COR-L47 (cell line): ENCODE measurements at regions not wholly inside any gene's neighbourhood (a gene's known extent, or its start where the extent isn't known, plus 50 kb on each side); places are given as distances from the start of the nearest gene placed in this dataset.

Experiments used
- DNase-seq: peaks from one replicate; lab custom pipeline; 2025; lab: John Stamatoyannopoulos, UW

DNA sequence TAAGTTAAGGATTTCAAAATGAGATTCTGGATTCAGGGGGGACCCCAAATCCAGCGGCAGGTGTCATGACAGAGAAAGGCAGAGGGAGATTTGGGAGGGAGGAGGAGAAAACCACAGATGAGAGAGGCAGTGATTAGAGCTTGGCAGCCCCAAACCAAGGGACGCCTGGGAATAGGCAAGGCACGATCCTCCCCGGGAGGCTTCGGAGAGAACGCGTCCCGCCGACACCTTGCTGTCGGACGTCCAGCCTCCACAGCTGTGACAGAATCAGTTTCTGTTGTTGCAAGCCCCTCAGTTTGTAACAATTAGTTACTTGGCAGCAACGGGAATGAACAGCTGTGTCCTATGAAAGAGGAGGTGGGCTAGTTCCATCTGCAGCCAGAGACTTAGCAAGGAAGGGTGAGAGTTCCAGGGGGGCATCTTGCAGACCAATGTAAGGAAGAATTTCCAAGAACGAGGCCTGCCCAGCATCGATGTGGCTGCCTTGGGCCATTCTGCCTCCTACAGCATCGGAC lies 110.7 kb upstream of the SDK2 start:
- no peak for DNase-seq

DNA sequence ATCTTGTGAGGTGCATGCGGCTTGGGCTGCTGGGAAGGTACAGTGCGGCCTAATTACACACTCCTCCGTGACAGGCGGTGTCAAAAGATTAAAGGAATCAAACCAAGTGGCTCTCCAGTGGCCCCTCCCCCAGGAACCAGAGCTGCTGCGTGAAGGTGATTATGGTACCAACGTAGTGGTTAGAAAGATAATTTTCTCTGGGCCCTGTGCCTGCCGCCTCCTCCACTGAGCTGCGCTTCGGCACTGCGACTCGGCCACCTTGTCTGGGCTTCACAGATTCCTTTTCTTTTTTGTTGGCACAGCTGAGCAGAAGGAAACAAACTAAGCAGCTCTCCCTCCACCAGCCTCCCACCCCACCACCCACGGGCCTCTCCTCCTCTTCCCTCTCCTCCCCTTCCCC lies 113.2 kb upstream of the SDK2 start:
- DNase-seq, result peak; percentile 94

DNA sequence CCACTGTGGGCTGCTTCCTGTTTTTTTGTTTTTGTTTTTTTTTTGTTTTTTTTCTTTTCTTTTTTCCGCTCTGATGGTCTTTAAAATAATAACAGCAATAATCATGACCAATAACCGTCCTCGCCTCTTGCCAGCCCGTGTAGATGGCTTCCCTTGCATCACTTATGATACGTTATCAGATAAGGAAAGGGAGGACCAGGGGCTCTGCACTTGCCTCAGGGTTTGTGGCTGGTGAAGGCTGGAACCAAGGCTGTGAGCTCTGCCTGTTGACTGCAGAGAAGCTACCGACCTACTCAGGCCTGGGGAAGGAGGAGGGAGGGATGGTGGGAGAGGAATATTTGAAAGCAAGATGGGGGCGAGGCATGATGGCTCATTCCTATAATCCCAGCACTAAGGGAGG lies 114.0 kb upstream of the SDK2 start:
- no peak for DNase-seq

DNA sequence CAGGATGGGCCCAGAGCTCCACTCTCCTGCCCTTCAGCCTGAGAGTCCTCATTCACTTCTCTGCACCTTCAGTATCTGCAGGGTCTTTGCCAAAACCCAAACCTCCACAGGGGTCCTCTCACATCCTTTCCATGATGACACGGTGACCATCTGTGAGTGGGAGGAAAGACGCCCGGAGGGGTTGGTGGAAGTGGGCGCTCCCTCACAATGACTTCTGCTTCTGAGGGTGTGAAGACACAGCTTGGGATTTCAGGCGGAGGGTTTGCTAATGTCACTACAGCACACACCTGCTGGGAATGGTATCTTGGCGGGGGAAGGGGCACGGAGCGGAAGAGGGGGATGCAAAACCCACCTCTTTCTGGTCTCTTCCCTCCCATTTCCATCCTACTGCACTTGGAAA lies 115.1 kb upstream of the SDK2 start:
- DNase-seq, result no peak

DNA sequence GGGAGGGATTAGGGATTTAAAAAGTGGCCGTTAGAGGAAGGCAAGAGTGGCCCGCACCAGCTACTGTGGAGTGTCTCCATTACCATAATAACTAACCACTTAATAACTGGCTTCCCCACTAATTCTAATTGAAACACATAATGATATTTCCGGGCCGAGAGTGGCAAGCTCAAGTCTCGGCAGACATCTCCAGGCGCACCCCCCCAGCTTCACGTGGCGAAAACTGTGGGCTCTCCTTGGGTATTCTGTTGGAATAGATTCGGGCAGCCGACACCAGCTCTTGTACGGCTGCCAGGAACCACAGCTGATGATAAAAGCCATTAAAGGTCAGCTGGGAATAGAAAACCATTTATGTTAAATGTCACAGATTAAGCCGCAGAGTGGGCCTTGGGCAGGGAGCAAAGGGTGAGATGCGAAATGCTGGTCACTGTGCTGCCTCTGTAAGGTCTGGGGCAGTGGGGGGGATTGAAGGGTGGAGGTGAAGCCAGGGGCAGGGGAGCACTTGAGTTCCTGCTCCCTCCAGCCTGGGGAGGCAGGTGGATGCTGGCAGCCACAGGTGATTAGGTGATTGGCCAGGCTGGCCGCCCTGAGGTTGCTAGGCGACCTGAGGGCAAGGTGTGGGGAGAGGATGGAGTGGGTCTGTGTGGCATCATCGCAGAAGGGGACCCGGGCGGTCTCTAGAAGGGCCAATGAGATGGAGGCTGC lies 115.6 kb upstream of the SDK2 start:
- no peak for DNase-seq

DNA sequence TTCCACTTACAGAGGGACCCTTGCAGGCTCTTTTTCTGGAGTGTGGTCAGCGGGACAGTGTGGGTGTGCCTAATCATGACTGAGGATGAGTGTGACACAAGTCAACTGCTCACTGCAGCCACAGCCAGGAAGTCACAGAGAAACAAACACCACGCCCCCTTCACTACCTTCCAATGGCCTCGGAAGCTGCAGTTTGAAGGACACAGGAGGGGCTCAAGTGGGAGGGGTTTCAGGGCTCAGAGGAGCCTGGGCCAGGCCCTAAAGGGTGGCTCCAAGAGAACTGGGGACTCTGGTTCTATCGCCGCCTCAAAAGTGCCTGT lies 116.2 kb upstream of the SDK2 start:
- no peak for DNase-seq

DNA sequence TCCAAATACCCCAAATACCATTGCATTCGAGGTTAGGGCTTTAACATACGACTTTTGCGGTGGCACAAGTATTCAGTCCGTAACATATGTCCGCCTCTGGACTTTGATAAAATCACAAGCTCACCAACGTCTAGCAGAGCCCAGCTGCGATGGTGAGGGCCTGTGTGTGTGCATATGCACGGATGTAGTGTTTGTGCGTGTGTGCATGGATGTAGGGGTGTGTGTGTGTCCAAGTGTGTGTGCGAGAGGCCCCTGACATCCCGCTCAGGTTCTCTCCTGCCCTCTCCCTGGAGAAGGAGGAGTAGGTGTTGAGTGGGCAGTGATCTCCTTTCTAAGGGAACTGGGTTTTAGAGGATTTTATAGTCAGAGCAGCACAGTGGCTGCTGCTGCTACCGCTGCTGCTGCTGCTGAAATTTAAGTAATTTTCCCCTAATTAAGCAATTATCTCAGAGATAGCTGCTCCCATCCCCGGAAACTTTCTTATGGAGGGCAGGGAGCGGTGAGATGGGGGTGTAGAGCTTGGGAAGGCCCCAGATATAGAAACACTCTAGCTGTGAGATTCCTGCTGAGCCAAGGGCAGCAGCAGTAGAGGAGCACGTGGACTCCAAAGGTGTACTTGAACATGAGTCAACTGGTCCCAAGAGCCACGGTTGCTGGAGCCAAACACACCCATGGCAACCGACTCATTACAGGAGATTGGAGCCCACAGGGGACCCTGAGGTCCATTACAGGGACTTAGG lies 121.7 kb upstream of the SDK2 start:
- DNase-seq, result peak; percentile 93

DNA sequence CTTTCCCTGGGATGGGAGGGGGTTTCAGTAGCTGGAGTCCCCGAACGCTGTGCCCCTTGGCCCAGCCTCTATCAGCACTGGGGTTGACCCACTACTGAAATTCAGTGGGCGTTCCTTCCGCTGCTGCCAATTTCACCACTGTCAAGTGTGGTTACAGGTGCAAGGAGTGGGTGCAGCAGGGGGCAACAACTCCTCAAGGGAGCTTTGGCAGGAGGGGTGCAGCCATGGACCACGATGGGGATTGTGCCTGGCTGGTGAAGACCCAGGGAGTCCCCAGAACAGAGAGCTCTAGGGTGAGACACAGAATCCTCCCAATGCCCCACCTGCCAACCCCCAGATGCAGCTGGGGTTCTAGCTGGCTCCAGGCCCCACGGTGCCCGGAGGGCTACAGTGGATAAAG lies 123.5 kb upstream of the SDK2 start:
- no peak for DNase-seq

DNA sequence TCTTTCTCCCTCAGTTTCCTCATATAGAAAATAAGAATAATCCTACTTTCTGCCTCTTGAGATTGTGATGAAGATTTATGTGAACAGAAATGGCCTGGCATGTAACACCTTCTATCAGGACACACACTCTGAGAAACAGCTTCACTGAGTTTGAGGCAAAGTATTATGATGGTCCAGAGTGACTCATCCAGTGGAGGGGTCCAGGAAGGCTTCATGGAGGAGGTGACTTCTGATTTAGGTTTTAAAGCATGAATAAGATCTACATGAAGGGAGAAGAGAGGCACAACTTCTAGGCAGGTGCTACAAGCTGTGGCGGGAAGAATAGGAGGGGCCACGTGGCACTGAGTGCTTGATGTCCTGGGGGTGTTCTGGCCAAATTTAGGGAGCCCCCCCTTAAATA lies 124.4 kb upstream of the SDK2 start:
- no peak for DNase-seq

DNA sequence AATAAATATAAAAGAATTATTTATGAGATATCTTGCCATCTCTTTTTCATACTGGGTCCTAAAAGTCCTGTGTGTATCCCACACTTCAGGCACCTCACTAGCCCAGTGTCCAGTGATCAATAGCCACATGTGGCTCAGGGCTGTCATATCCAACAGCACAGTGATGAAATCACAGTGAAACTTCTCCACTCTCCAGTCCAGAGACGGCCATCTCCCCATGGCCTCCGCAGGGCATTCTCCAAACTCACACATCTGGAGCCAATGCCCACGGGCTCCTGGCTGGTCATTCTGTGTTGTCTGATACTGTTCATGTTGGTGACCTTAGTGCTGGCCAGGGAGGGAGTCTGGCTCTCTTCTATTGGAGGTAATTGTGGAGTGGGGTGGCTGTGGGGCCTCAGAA lies 125.2 kb upstream of the SDK2 start:
- DNase-seq, result no peak

DNA sequence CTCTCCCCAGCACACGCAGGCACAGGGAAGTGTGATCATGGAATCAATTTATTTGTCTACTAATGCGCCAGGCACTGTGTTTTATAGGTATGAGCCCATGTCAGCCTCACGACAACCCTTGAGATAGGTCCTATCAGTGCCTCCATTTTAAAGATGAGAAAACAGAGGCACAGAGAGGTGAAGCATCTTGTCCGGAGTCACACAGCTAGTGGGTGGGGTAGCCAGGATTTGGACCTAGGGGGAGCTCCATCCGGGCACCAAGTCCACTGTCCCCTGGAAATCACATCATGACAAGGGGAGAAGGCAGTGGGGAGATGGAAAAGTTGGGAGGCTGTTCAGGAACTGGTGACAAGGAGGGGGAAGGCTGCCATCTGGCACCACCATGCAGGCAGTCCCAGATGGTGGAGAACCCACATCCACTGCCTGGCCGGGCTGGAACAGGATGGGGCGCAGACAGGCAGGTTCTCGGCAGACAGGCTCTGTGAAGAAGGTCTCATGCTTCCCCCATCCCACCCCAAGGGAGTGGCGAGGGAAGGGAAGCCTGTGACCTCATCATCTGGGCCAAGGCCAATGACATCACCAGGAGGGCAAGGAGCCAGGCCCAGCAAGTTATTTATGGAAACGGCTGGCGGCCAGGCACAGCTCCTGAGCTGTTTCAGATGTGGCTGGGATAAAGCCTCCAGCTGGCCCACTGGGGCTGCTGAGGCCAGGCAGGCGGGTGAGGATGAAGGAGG lies 126.0 kb upstream of the SDK2 start:
- DNase-seq, result peak; percentile 72

DNA sequence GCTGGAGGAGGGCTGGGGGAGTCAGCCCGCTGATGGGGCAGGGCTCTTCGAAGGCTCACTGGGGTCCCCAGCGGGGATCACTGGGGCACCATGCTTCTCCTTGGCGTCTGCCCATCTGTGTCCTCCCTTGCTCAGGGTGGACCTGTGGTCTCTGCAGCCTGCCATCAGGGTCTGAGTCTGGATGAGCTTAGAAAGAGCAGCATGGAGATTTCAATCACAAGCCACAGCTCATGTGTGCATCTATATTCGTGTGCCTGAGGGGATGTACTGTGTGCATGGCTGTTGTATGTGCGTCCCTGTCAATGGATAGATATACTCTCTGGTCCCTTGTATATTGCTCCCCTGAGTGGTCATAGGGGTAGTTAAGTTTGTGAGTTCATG lies 126.6 kb upstream of the SDK2 start:
- no peak for DNase-seq

DNA sequence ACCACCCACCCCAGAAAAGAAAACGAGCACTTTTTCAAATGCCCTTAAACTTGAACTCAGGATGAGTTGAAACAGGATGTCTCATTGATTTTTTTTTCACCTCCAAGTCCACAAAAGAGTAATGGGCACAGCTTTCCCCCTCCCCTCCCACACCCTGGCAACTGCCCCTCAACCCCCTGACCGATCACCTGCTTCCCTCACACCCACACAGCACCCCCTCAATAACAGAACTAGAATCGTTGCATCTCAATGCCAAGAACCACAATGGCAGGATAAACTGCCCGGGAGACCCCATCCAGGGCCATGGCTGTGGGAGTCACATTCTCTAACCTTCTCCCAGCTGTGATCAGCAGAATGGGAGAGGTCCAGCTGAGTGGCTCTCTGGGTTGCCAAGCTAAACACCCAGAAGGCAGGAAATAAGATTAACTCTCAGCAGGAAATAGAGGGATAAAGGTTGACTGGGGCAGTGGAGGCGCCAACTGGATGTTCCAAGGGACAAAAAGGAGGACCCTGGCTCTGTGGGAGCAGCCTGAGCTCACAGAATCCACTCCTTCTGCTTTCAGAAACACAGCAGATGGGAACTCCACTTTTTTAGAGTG lies 128.0 kb upstream of the SDK2 start:
- DNase-seq, result no peak

DNA sequence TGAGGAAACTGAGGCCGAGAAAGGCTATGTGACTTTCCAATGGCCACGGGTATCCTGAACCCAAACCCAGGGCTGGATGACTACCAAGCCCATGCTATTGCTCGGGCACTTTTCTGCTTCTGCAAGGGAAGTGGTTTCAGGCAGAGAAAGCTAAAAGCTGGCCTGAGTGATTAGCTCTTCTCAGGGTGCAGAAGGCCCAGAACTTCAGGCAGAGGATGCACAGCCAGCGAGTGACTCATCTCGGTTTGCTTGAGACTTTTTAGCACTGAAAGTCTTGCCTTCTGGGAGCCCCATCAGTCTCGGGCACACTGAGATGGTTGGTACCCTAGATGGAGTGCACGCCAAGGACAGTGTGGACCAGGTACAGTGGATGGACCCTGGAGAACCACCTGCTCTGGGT lies 129.5 kb upstream of the SDK2 start:
- no peak for DNase-seq

DNA sequence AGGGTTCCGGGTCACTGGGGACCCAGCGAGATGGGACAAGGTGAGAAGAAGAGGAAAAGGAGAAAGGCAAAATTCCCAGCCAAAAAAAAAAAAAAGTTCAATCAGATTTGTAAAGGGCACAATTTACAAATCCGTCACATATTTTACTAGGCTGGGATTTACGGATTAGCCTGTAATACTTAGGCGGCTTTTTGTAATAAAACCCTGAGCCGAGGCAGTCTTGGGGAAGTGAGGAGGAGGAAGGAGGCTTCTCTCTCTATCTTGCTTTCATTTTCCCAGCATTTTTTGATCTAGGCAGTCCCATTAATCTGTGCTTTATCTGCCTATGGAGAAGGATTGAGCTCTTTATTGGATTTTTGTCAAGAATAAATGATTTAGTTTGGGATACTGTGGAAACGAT lies 130.6 kb upstream of the SDK2 start:
- no peak for DNase-seq

DNA sequence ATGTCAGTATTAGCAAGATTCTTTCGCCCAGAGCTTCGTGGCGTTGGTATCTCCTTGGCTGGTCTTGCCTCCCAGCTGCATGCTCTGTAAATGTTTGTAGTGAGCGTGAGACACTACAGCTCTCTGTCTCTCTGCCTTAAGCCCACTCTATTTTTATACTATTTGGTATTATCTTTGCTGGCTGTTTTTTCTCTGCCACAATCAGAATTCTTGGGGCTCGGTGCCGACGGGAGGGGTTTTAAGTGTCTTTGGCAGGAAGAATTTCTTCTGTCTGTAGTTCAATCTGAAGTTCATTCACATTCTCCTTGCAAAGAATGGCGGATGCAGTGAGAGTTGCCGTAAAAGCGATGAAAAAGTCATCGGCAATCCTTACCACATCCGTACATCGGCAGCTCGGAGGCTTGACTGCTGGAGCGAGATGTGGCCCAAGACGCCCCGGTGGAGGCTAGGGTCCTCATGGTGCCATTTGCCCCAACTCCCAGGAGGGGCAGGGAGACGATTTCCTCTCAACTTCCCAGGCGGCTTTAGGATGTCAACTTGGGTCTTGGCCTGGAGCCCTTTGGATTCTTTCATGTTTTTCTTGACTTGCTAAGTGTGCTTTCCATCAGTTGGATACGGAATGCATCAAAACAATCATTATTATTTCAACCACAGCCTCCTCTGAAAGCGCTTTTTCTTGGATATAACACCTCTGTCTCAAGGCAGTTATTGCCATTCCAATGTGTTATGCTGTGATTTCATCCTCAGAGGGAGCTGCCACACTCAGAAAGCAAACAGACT lies 132.3 kb upstream of the SDK2 start:
- no peak for DNase-seq

DNA sequence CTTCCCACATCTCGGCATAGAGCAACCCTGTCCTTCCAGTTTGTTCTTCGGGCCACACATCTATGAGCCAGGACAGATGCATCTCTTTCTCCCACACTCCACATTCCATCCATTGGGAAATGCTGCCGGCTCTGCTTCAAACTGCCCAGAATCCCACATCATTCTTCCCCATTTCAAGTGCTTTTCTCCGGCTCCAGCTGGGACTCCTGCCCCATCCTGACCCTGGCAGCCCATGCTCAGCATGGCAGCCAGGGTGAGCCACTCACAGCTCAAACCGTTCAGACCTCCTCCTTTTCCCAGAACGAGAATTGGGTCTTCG lies 132.8 kb upstream of the SDK2 start:
- DNase-seq, result no peak

DNA sequence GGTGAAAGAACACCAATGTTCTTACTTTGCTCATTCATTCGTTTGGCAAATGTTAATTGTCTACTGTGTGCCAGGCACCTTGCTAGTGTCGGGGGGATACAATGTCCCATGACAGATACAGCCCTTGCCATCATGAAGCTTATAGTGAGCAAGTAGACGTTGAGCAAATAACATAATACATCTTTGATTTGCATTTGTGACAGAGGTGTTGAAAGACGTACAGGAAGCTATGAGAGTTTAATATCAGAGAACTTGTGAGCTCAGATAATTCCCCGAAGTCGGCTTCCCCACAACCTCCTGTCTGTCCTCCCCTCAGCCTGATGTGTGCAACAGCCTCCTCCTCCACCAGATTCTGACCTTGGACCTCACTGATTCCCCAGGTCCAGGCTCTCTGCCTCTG lies 138.0 kb upstream of the SDK2 start:
- no peak for DNase-seq

DNA sequence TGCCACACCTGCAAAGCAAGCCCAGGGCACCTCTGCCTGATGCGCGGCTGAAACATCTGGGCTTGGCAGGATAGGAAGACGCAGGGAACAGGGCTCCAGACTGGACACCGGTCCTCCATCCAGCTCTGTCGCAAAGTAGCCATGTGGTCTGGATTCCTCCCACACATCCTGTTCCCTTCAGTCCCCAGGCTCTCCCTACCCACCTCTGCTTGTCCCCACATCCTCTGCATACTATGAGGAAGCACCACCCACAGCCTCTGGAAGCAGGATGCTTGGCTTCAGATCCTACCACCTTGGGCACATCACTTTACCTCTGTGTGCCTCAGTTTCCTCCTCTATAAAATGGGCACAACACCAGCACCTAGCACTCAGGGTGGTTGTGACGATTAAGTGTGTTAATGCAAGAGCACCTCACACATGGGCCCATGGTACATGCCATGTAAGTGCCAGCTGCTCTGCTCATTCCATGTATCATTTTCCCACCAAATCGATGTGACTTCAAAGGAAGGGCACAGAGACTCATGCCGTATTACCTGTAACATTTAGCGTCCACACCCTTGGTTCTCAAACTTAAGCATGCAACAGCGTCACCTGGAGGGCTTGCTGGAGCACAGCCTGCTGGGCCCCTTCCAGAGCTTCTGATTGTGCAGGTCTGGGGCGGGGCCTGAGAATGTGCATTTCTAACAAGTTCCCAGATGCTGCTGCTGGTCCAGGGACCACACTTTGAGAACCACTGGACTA lies 138.6 kb upstream of the SDK2 start:
- DNase-seq, result no peak

DNA sequence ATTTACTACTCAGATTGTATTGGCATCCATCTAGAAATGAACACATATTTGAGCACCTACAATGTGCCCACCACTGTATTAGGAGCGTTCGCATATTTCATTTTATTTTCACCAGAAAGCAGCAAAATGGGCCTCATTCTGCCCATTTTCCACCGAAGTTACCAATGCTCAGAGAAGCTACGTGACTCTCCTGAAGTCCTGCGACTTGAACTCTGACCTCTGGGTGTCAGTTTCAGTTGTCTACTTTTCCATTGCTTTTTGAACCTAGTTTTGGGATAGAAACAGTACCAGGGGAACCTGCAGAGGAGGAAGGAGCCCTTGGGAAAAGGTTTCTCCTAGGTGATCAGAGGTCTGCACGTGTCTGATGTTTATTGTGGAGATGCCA lies 139.1 kb upstream of the SDK2 start:
- no peak for DNase-seq

DNA sequence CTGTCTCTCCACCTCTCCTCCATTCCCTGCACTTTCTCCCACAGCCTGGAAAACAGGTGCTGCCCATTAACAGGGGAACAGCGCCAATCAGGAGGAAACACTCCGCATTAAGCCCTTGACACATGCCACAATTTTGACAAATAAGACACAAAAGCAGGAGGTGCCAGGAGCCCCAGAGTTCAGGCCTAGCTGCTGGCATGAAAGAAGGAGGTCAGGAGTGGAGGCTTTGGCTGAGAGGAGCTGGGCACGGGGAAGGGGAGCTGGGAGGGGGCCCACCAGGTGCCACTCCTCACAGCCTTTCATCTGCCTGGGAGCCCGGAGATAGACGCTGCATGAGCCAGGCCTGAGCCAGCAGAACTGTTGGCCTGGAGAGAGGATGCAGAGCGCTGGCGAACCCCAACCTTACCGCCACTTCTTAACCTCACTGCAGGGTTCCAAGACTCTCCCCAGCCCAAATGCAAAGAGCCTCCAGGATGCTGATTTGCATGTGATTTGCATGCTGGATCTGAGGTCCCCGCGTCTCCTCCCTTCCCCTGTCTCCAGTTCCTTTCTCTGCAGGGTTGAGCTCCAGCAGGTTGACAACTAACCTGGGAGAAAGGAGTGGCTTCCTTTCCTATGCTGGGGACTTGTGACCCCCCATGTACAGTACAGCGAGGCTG lies 139.8 kb upstream of the SDK2 start:
- peak; percentile 67 for DNase-seq
